NCI-H2171 treated with DMSO at 0.1 percent for 48 hours (cell line): ENCODE measurements at regions not wholly inside any gene's neighbourhood (a gene's known extent, or its start where the extent isn't known, plus 50 kb on each side); places are given as distances from the start of the nearest gene placed in this dataset.
A peak's percentile ranks its signal among the peaks of the same experiment; 100 is the strongest.
"Not testable (repeated sequence)": the region's sequence is repeated elsewhere in the genome, so short reads cannot be mapped to it uniquely, and the experiment has no call there.

Source experiments
- DNase-seq: peaks from one replicate; lab custom pipeline; 2025; lab: John Stamatoyannopoulos, UW

GRCh38 chr6:27136978-27137814 is 110.3 kb upstream of the PRSS16 start:
- DNase-seq: no peak

GRCh38 chr6:27138406-27138805 is 109.1 kb upstream of the PRSS16 start:
- DNase-seq: no peak

- no peak for DNase-seq
Measured at GRCh38 chr6:27138837-27139755, 108.4 kb upstream of the PRSS16 start.

GRCh38 chr6:27139756-27140579 is 107.5 kb upstream of the PRSS16 start:
- no peak for DNase-seq

GRCh38 chr6:27140999-27141528 is 106.4 kb upstream of the PRSS16 start:
- DNase-seq: no peak

GRCh38 chr6:27141529-27142015 is 105.9 kb upstream of the PRSS16 start:
- DNase-seq: no peak

GRCh38 chr6:27143020-27143388 is 104.5 kb upstream of the PRSS16 start:
- not testable (repeated sequence) for DNase-seq

- DNase-seq: no peak
Measured at GRCh38 chr6:27143474-27144026, 104.0 kb upstream of the PRSS16 start.

- no peak for DNase-seq
Measured at GRCh38 chr6:27144740-27145079, 102.8 kb upstream of the PRSS16 start.

- peak; percentile 98 for DNase-seq
Measured at GRCh38 chr6:27145731-27146455, 101.6 kb upstream of the PRSS16 start.

GRCh38 chr6:27146456-27146705 is 101.1 kb upstream of the PRSS16 start:
- not testable (repeated sequence) for DNase-seq

- peak; percentile 99 for DNase-seq
Measured at GRCh38 chr6:27146706-27147505, 100.6 kb upstream of the PRSS16 start.

- no peak for DNase-seq
Measured at GRCh38 chr6:27148404-27148795, 99.1 kb upstream of the PRSS16 start.

GRCh38 chr6:27149150-27149549 is 98.4 kb upstream of the PRSS16 start:
- no peak for DNase-seq

GRCh38 chr6:27154696-27155095 is 92.8 kb upstream of the PRSS16 start:
- DNase-seq: no peak

- DNase-seq: peak; percentile 40
Measured at GRCh38 chr6:27156874-27157458, 90.5 kb upstream of the PRSS16 start.

GRCh38 chr6:27157459-27158315 is 89.8 kb upstream of the PRSS16 start:
- peak; percentile 74 for DNase-seq

GRCh38 chr6:27158316-27158643 is 89.2 kb upstream of the PRSS16 start:
- no peak for DNase-seq

GRCh38 chr6:27159725-27160124 is 87.8 kb upstream of the PRSS16 start:
- DNase-seq: no peak
